SK-N-SH (cell line): ENCODE measurements at regions not wholly inside any gene's neighbourhood (a gene's known extent, or its start where the extent isn't known, plus 50 kb on each side); places are given as distances from the start of the nearest gene placed in this dataset.

Source experiments
- CTCF ChIA-PET: fragments of 300-600, 350-600 bp; formaldehyde crosslinking; extraction: SDS; loops from one replicate; lab custom pipeline; 2021; lab: Yijun Ruan, JAX
- POLR2A ChIA-PET: fragments of 350-600 bp; sonication (Branson Sonifier 250); formaldehyde crosslinking; extraction: SDS; loops from one replicate; lab custom pipeline; 2020; ENCODE audit warnings: antibody characterized with exemption, inconsistent platforms; lab: Yijun Ruan, JAX
- DNase-seq: peaks from one replicate; pipeline ENCODE4 v3.0.0; 2012
- H2AFZ ChIP-seq: fragments of 200-600 bp; sonication (generic); 2 replicates; pipeline ENCODE4 v1.8.1; 2016; ENCODE audit warnings: antibody characterized with exemption, mild to moderate bottlenecking, low read depth
- H3F3A ChIP-seq: fragments of 200-600 bp; sonication (generic); replicated peaks from 2 replicates; pipeline ENCODE3; 2016; ENCODE audit warnings: antibody characterized with exemption, mild to moderate bottlenecking; ENCODE audit not compliant: insufficient read depth
- H3K27ac ChIP-seq, 2 experiments: fragments of 200-500 bp in 1 of 2; fragments of 200-600 bp in 1 of 2; sonication (Bioruptor generic) in 1 of 2; sonication (generic), shearing (Covaris generic) in 1 of 2; 2 replicates each; pipeline versions ENCODE4 v1.5.1 to v1.6.1; 2014 to 2016; ENCODE audit warnings: low read depth in 2 of 2, inconsistent platforms in 1 of 2, low read length in 1 of 2, mild to moderate bottlenecking in 1 of 2, mixed read lengths in 1 of 2
- H3K27me3 ChIP-seq: fragments of 200-600 bp; sonication (generic), shearing (Covaris generic); 2 replicates; pipeline ENCODE4 v1.6.1; 2016; ENCODE audit warnings: mixed run types; ENCODE audit not compliant: insufficient read depth
- H3K36me3 ChIP-seq, 2 experiments: fragments of 200-500 bp in 1 of 2; fragments of 200-600 bp in 1 of 2; sonication (Bioruptor generic) in 1 of 2; sonication (generic) in 1 of 2; replicated peaks in 1 of 2; 2 replicates each; pipeline versions ENCODE3 to v1.5.1; 2014 to 2016; ENCODE audit warnings: low read length in 1 of 2, mild to moderate bottlenecking in 1 of 2; ENCODE audit not compliant: insufficient read depth in 2 of 2, control insufficient read depth in 1 of 2
- H3K4me1 ChIP-seq, 2 experiments: fragments of 200-500 bp in 1 of 2; fragments of 200-600 bp in 1 of 2; sonication (Bioruptor generic) in 1 of 2; sonication (generic), shearing (Covaris generic) in 1 of 2; 2 replicates each; pipeline versions ENCODE4 v1.5.1 to v1.6.1; 2014 to 2016; ENCODE audit warnings: low read depth in 1 of 2, low read length in 1 of 2, mixed run types in 1 of 2; ENCODE audit not compliant: insufficient read depth in 2 of 2, control insufficient read depth in 1 of 2
- H3K4me2 ChIP-seq: fragments of 200-600 bp; sonication (generic), shearing (Covaris generic); 2 replicates; pipeline ENCODE4 v1.6.1; 2017; ENCODE audit warnings: mixed run types
- H3K4me3 ChIP-seq, 2 experiments: fragments of 200-500 bp in 1 of 2; fragments of 200-600 bp in 1 of 2; sonication (Bioruptor generic) in 1 of 2; sonication (generic), shearing (Covaris generic) in 1 of 2; 2 replicates each; pipeline versions ENCODE4 v1.5.1 to v1.8.1; 2014 to 2016; ENCODE audit warnings: low read depth in 2 of 2, inconsistent platforms in 1 of 2, low read length in 1 of 2, mild to moderate bottlenecking in 1 of 2, mixed read lengths in 1 of 2, moderate library complexity in 1 of 2
- H3K79me2 ChIP-seq: fragments of 200-600 bp; sonication (generic); 2 replicates; pipeline ENCODE4 v1.8.1; 2017; ENCODE audit warnings: mild to moderate bottlenecking; ENCODE audit not compliant: insufficient read depth
- H3K9ac ChIP-seq: fragments of 200-600 bp; sonication (generic); 2 replicates; pipeline ENCODE4 v1.6.1; 2017; ENCODE audit warnings: mixed run types
- H3K9me2 ChIP-seq: fragments of 200-600 bp; sonication (generic); 2 replicates; pipeline ENCODE4 v1.6.1; 2017; ENCODE audit warnings: mixed run types
- H3K9me3 ChIP-seq: fragments of 200-600 bp; sonication (generic); 2 replicates; pipeline ENCODE4 v1.6.1; 2017; ENCODE audit warnings: mixed run types, mild to moderate bottlenecking, moderate library complexity
- H4K20me1 ChIP-seq: fragments of 200-600 bp; sonication (generic); 2 replicates; pipeline ENCODE4 v1.6.1; 2017; ENCODE audit warnings: mild to moderate bottlenecking, mixed run types; ENCODE audit not compliant: insufficient read depth
- EP300 ChIP-seq, 2 experiments: IDR thresholded peaks; 2 replicates each; pipeline versions ENCODE4 v1.4.0 to v1.6.1; 2012; ENCODE audit warnings: borderline replicate concordance in 1 of 2, low read depth in 1 of 2, low read length in 1 of 2
- FOSL2 ChIP-seq: IDR thresholded peaks from 2 replicates; pipeline ENCODE4 v1.4.0; 2012; ENCODE audit warnings: low read depth, mild to moderate bottlenecking, moderate library complexity, borderline replicate concordance
- FOXM1 ChIP-seq: IDR thresholded peaks from 2 replicates; pipeline ENCODE4 v1.4.0; 2012; ENCODE audit warnings: low read depth, mild to moderate bottlenecking
- GATA2 ChIP-seq: sonication (generic); formaldehyde crosslinking; IDR thresholded peaks from 2 replicates; pipeline ENCODE4 v1.5.0; 2020; ENCODE audit warnings: mild to moderate bottlenecking, missing genetic modification reagents
- JUND ChIP-seq: IDR thresholded peaks from 2 replicates; pipeline ENCODE4 v1.4.0; 2012
- NFIC ChIP-seq: IDR thresholded peaks from 2 replicates; pipeline ENCODE4 v1.4.0; 2012; ENCODE audit warnings: borderline replicate concordance
- RCOR1 ChIP-seq: fragments of 150-350 bp; IDR thresholded peaks from 2 replicates; pipeline ENCODE4 v1.6.1; 2017; ENCODE audit warnings: antibody characterized with exemption, low read length
- RXRA ChIP-seq: IDR thresholded peaks from 2 replicates; pipeline ENCODE4 v1.4.0; 2012; ENCODE audit warnings: low read depth, mild to moderate bottlenecking, borderline replicate concordance
- SIN3A ChIP-seq: IDR thresholded peaks from 2 replicates; pipeline ENCODE4 v1.6.1; 2012; ENCODE audit warnings: low read depth, mild to moderate bottlenecking, low read length, moderate library complexity, borderline replicate concordance
- WGBS: methylation state at CpG from one replicate; pipeline ENCODE4 v1.1.6; 2017; ENCODE audit warnings: low lambda C conversion rate; 5-methylcytosine and 5-hydroxymethylcytosine counted together
- TF ChIP-seq, protein P1 (sequence below): IDR thresholded peaks from 2 replicates; pipeline ENCODE4; 2012
- TF ChIP-seq, protein P2 (sequence below): fragments of 200-600 bp; sonication (generic); IDR thresholded peaks from 2 replicates; pipeline ENCODE4 v1.6.1; 2017; ENCODE audit warnings: antibody characterized with exemption, mild to moderate bottlenecking, moderate library complexity

DNA sequence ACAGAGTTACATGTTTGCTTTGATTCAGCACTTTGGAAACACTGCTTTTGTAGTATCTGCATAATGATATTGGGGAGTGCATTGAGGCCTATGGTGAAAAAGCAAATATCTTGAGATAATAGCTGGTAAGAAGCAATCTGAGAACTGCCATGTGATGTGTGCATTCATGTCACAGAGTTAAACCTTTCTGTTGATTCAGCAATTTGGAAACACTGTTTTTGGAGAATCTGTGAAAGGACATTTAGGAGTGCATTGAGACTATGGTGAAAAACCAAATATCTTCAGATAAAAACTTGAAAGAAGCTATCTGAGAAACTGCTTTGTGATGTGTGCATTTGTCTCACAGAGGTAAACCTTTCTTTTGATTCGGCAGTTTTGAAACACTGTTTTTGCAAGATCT lies 346.8 kb downstream of the OR4C45 start:
- CTCF ChIA-PET, result interaction anchor here (0.9 kb wide), 1 partner anchor 212 kb away, joined by 3 read pairs; no protein-coding TSS in a partner anchor

DNA sequence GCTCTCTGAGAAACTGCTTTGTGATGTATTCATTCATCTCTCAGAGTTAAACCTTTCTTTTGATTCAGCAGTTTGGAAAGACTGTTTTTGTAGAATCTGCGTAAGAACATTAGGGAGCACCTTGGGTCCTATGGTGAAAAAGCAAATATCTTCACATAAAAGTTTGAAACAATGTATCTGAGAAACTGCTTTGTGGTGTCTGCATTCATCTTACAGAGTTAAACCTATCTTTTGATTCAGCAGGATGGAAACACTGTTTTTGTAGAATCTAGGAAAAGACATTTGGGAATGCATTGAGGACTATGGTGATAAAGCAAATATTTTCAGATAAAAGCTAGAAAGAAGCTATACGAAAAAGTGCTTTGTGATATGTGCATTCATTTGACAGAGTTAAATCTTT lies 361.3 kb downstream of the OR4C45 start:
- DNase-seq, result no peak
- Histone ChIP-seq H3K27ac (no peak overlapping the region), H3K9me3 (peaks cover 11% of the 10 kb centered on the region; the same call in 1 of the 2 replicates), H3K79me2 (no peaks in the 10 kb centered on the region), H3K4me1 (no peaks in the 10 kb centered on the region), H3K4me2 (no peak overlapping the region), H3K36me3 (no peaks in the 10 kb centered on the region), H3K9me2 (no peaks in the 10 kb centered on the region), H3K27me3 (no peaks in the 10 kb centered on the region), H3K4me3 (no peak overlapping the region), H3F3A (no peaks in the 10 kb centered on the region), H2AFZ (no peak overlapping the region), H4K20me1 (no peaks in the 10 kb centered on the region), H3K9ac (no peak overlapping the region)
- TF ChIP-seq, protein P1, sequence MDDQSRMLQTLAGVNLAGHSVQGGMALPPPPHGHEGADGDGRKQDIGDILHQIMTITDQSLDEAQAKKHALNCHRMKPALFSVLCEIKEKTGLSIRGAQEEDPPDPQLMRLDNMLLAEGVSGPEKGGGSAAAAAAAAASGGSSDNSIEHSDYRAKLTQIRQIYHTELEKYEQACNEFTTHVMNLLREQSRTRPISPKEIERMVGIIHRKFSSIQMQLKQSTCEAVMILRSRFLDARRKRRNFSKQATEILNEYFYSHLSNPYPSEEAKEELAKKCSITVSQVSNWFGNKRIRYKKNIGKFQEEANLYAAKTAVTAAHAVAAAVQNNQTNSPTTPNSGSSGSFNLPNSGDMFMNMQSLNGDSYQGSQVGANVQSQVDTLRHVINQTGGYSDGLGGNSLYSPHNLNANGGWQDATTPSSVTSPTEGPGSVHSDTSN, result no peak
- TF ChIP-seq RCOR1, result no peak
- TF ChIP-seq, protein P2, sequence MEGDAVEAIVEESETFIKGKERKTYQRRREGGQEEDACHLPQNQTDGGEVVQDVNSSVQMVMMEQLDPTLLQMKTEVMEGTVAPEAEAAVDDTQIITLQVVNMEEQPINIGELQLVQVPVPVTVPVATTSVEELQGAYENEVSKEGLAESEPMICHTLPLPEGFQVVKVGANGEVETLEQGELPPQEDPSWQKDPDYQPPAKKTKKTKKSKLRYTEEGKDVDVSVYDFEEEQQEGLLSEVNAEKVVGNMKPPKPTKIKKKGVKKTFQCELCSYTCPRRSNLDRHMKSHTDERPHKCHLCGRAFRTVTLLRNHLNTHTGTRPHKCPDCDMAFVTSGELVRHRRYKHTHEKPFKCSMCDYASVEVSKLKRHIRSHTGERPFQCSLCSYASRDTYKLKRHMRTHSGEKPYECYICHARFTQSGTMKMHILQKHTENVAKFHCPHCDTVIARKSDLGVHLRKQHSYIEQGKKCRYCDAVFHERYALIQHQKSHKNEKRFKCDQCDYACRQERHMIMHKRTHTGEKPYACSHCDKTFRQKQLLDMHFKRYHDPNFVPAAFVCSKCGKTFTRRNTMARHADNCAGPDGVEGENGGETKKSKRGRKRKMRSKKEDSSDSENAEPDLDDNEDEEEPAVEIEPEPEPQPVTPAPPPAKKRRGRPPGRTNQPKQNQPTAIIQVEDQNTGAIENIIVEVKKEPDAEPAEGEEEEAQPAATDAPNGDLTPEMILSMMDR, result no peak
- CTCF ChIA-PET, result no interaction called here
- POLR2A ChIA-PET, result no interaction called here
- 24% methylated on average over 2 of the region's 2 CpGs for WGBS

More for the DNA sequence above, 346.8 kb downstream of the OR4C45 start:
- H2AFZ ChIP-seq, result no peak overlapping the region
- no peaks in the 10 kb centered on the region for H3K27me3 ChIP-seq
- H3K27ac ChIP-seq, result no peak overlapping the region
- no peak overlapping the region for H3K9ac ChIP-seq
- no peaks in the 10 kb centered on the region for H4K20me1 ChIP-seq
- no peaks in the 10 kb centered on the region for H3K9me2 ChIP-seq
- POLR2A ChIA-PET, result no interaction called here
- H3K79me2 ChIP-seq, result no peaks in the 10 kb centered on the region
- H3K4me3 ChIP-seq, result no peak overlapping the region
- H3K9me3 ChIP-seq, result peaks cover 2% of the 10 kb centered on the region; the same call in 1 of the 2 replicates
- no peaks in the 10 kb centered on the region for H3F3A ChIP-seq
- H3K4me1 ChIP-seq, result no peaks in the 10 kb centered on the region
- DNase-seq, result no peak
- TF ChIP-seq FOXM1, result no peak
- TF ChIP-seq JUND, result no peak
- no peak for TF ChIP-seq RXRA
- TF ChIP-seq EP300 (IDR thresholded peaks at IDR 0.05; ENCODE audit: borderline replicate concordance in 1 of 2, low read depth in 1 of 2, low read length in 1 of 2), result no peak
- TF ChIP-seq NFIC, result no peak
- no peak overlapping the region for H3K4me2 ChIP-seq
- WGBS, result 3% methylated on average over 1 of the region's 1 CpG
- H3K36me3 ChIP-seq, result no peaks in the 10 kb centered on the region

DNA sequence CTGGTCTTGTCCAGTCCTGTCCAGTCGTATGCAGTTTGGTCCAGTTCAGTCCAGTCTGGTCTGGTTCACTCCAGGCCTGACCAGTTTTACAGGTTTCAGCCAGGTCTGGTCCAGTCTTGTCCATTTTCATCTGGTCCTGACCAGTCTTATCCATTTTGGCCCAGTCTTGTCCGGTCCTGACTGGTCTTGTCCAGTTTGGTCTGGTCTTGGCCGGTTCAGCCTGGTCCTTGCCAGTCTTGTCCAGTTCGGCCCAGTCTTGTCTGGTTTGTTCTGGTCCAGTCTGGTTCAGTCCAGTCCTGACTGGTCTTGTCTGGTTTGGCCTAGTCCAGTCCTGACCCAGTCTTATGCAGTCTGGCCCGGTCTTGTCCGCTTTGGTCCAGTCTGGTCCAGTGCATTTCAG lies 380.2 kb downstream of the OR4C45 start:
- Histone ChIP-seq H3K9ac (no peak overlapping the region), H4K20me1 (no peaks in the 10 kb centered on the region), H3K9me3 (peaks cover 6% of the 10 kb centered on the region; the same call in 1 of the 2 replicates), H3K27me3 (no peaks in the 10 kb centered on the region), H3K4me2 (no peak overlapping the region), H3K4me3 (no peak overlapping the region), H3K79me2 (no peaks in the 10 kb centered on the region), H3K4me1 (no peaks in the 10 kb centered on the region), H2AFZ (no peak overlapping the region), H3K27ac (no peak overlapping the region), H3K36me3 (no peaks in the 10 kb centered on the region), H3F3A (no peaks in the 10 kb centered on the region), H3K9me2 (no peaks in the 10 kb centered on the region)
- DNase-seq, result no peak
- WGBS, result 0% methylated on average over 6 of the region's 6 CpGs
- ChIA-PET CTCF (no interaction called here), POLR2A (no interaction called here)
- TF ChIP-seq GATA2 (CRISPR knock-in tag), result no peak
- TF ChIP-seq NFIC, result no peak
- no peak for TF ChIP-seq JUND
- TF ChIP-seq SIN3A, result no peak
- no peak for TF ChIP-seq FOSL2
